ENCODE measurements at regions not wholly inside any gene's neighbourhood (a gene's known extent, or its start where the extent isn't known, plus 50 kb on each side); places are given as distances from the start of the nearest gene placed in this dataset.

DNA sequence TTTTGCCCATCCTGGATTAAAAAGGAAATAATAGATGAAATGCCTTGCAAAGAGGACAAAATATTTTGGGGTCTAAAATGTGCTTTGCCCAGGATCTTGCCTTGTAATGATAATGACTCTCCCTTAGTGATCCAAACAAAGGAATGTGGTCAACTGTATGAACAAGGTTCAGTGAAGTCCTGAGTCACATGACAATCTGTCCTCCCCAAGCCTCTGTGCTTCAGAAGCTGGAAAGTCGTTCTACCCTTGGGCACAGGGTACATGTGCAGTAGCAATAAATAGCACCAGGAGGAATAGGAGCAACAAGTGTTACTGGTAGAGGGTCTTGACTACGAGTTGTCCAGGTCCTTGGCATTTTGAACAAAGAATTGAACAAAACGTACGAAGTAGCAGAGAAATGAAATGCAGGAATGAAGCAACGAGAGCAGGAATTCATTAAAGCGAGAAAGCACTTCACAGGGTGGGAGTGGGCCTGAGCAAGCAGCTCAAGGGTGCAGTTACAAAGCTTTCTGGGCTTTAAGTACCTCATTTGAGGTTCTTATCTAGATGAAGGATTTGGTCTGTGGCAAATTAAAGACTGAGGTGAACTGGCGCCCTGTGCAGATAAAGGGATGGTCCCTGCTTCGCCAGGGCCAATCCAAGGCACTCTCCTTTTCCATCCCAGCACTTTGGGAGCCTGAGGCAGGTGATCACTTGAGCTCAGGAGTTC, 65.8 kb downstream of the RESF1 start:
- Histone ChIP-seq H3K9me3 (replicated peaks; ENCODE audit: control insufficient read depth, insufficient read depth, low read length) (no peaks in the 10 kb centered on the region), H3K36me3 (ENCODE audit: control insufficient read depth in 2 of 2, insufficient read depth in 2 of 2, low read length in 1 of 2) (no peaks in the 10 kb centered on the region), H3K79me2 (ENCODE audit: control insufficient read depth, insufficient read depth, low read length) (no peaks in the 10 kb centered on the region), H3K4me2 (ENCODE audit: control insufficient read depth, insufficient read depth) (no peak overlapping the region), H3K27ac (ENCODE audit: control insufficient read depth, insufficient read depth) (no peak overlapping the region), H3K9ac (ENCODE audit: control insufficient read depth, insufficient read depth, low read length) (no peak overlapping the region), H3K4me3 (no peak overlapping the region), H2AFZ (ENCODE audit: control insufficient read depth, low read depth, low read length) (no peak overlapping the region), H3K27me3 (replicated peaks in 1 of 2; ENCODE audit: control insufficient read depth in 2 of 2, insufficient read depth in 2 of 2, low read length in 1 of 2) (no peaks in the 10 kb centered on the region), H4K20me1 (ENCODE audit: control insufficient read depth, insufficient read depth) (no peaks in the 10 kb centered on the region), H3K4me1 (ENCODE audit: control insufficient read depth, insufficient read depth, low read length) (no peaks in the 10 kb centered on the region; the same call in 1 of the 2 replicates)
- in situ Hi-C loops (cut with MboI) (no loop called here), intact Hi-C loops (cut with micrococcal nuclease; ENCODE audit: unreplicated experiment) (no loop called here)
- DNase-seq (ENCODE audit: low read depth, low spot score) = no peak
- TF ChIP-seq ASH2L (IDR thresholded peaks at IDR 0.05; ENCODE audit: borderline replicate concordance, low read depth) = no peak
- no peak for TF ChIP-seq EGR1 (IDR thresholded peaks at IDR 0.05; ENCODE audit: borderline replicate concordance in 1 of 2, low read depth in 2 of 2, low read length in 2 of 2)
- no peak for TF ChIP-seq NFIC (IDR thresholded peaks at IDR 0.05; ENCODE audit: low read depth, low read length)
- TF ChIP-seq RB1 (IDR thresholded peaks at IDR 0.05; ENCODE audit: borderline replicate concordance) = no peak
- TF ChIP-seq HDAC2 (IDR thresholded peaks at IDR 0.05) = no peak
- TF ChIP-seq, protein P1, sequence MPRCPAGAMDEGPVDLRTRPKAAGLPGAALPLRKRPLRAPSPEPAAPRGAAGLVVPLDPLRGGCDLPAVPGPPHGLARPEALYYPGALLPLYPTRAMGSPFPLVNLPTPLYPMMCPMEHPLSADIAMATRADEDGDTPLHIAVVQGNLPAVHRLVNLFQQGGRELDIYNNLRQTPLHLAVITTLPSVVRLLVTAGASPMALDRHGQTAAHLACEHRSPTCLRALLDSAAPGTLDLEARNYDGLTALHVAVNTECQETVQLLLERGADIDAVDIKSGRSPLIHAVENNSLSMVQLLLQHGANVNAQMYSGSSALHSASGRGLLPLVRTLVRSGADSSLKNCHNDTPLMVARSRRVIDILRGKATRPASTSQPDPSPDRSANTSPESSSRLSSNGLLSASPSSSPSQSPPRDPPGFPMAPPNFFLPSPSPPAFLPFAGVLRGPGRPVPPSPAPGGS (IDR thresholded peaks at IDR 0.05; ENCODE audit: borderline replicate concordance, insufficient read depth, low read depth, low read length, poor library complexity, severe bottlenecking) = no peak
- TF ChIP-seq GABPA (IDR thresholded peaks at IDR 0.05; ENCODE audit: low read depth) = no peak
- TF ChIP-seq IRF4 (IDR thresholded peaks at IDR 0.05; ENCODE audit: low read depth, low read length) = no peak
- TF ChIP-seq, protein P2, sequence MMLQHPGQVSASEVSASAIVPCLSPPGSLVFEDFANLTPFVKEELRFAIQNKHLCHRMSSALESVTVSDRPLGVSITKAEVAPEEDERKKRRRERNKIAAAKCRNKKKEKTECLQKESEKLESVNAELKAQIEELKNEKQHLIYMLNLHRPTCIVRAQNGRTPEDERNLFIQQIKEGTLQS (IDR thresholded peaks at IDR 0.05; ENCODE audit: borderline replicate concordance, extremely low read depth, low read depth, low read length) = no peak
- no peak for TF ChIP-seq BACH1 (IDR thresholded peaks at IDR 0.05; ENCODE audit: borderline replicate concordance)
- TF ChIP-seq SUPT20H (IDR thresholded peaks at IDR 0.05; ENCODE audit: borderline replicate concordance, control insufficient read depth, low read depth, low read length) = no peak
- no peak for TF ChIP-seq MEF2A (IDR thresholded peaks at IDR 0.05; ENCODE audit: insufficient read depth, low read depth, low read length)
- no peak for TF ChIP-seq SP1 (IDR thresholded peaks at IDR 0.05; ENCODE audit: low read depth, low read length)
- TF ChIP-seq DPF2 (IDR thresholded peaks at IDR 0.05) = no peak
- TF ChIP-seq STAT1 (conservative IDR thresholded peaks at IDR 0.05) = no peak
- no peak for TF ChIP-seq CHD1 (IDR thresholded peaks at IDR 0.05; ENCODE audit: low read depth, low read length)
- TF ChIP-seq, protein P3, sequence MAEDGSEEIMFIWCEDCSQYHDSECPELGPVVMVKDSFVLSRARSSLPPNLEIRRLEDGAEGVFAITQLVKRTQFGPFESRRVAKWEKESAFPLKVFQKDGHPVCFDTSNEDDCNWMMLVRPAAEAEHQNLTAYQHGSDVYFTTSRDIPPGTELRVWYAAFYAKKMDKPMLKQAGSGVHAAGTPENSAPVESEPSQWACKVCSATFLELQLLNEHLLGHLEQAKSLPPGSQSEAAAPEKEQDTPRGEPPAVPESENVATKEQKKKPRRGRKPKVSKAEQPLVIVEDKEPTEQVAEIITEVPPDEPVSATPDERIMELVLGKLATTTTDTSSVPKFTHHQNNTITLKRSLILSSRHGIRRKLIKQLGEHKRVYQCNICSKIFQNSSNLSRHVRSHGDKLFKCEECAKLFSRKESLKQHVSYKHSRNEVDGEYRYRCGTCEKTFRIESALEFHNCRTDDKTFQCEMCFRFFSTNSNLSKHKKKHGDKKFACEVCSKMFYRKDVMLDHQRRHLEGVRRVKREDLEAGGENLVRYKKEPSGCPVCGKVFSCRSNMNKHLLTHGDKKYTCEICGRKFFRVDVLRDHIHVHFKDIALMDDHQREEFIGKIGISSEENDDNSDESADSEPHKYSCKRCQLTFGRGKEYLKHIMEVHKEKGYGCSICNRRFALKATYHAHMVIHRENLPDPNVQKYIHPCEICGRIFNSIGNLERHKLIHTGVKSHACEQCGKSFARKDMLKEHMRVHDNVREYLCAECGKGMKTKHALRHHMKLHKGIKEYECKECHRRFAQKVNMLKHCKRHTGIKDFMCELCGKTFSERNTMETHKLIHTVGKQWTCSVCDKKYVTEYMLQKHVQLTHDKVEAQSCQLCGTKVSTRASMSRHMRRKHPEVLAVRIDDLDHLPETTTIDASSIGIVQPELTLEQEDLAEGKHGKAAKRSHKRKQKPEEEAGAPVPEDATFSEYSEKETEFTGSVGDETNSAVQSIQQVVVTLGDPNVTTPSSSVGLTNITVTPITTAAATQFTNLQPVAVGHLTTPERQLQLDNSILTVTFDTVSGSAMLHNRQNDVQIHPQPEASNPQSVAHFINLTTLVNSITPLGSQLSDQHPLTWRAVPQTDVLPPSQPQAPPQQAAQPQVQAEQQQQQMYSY (CRISPR knock-in tag; IDR thresholded peaks at IDR 0.05) = no peak
- no peak for TF ChIP-seq FOS (IDR thresholded peaks at IDR 0.05; ENCODE audit: borderline replicate concordance, extremely low read depth, insufficient read length)
- TF ChIP-seq EED (IDR thresholded peaks at IDR 0.05; ENCODE audit: low read depth) = no peak
- TF ChIP-seq NBN (IDR thresholded peaks at IDR 0.05) = no peak
- ChIA-PET RAD21 (ENCODE audit: unreplicated experiment) (no interaction called here), POLR2A (no interaction called here), SMC1A (ENCODE audit: uncharacterized antibody, unreplicated experiment) (no interaction called here), CTCF (no interaction called here)
- FAIRE-seq = no peak
- 90% methylated on average over 8 of the region's 8 CpGs for WGBS (ENCODE audit: insufficient coverage, insufficient replicate concordance, low lambda C conversion rate, missing lambda C conversion rate)
- no peak for ATAC-seq
- no TSS peak for BruUV-seq (replicated peaks)

Measured in GM12878 (cell line).